Body of pancreas (tissue), 4 donors: ENCODE measurements at regions not wholly inside any gene's neighbourhood (a gene's known extent, or its start where the extent isn't known, plus 50 kb on each side); places are given as distances from the start of the nearest gene placed in this dataset.

ENCODE experiments used
- ATAC-seq: fragments of 150-250 bp; one replicate; pipeline ENCODE4 v1.9.1; 2016
- DNase-seq, 4 donors: peaks; one replicate each; pipeline ENCODE4 v3.0.0-alpha.2; 2019
- H3K27ac ChIP-seq, 4 donors: fragments of 200-600 bp; sonication (generic); 1 replicate in 3 of 4; 2 replicates in 1 of 4; pipeline versions ENCODE4 v1.5.1 to v1.6.1; 2016 to 2019; ENCODE audit warnings: mild to moderate bottlenecking in 1 of 4, mixed read lengths in 1 of 4, moderate library complexity in 1 of 4
- H3K27me3 ChIP-seq, 2 donors: fragments of 200-600 bp; sonication (generic); one replicate each; pipeline ENCODE4 v1.6.0; 2016; ENCODE audit warnings: mild to moderate bottlenecking in 1 of 2
- H3K36me3 ChIP-seq, 2 donors: fragments of 200-600 bp; sonication (generic); replicated peaks in 1 of 2; 2 replicates each; pipeline ENCODE4 v1.5.1; 2016; ENCODE audit warnings: low read depth in 2 of 2; ENCODE audit not compliant: insufficient read depth in 1 of 2
- H3K4me1 ChIP-seq: fragments of 200-600 bp; sonication (generic); one replicate; pipeline ENCODE4 v1.6.0; 2016
- H3K4me3 ChIP-seq, 2 donors: fragments of 200-600 bp; sonication (generic); 1 replicate in 1 of 2; 2 replicates in 1 of 2; pipeline ENCODE4 v1.5.1; 2016 to 2019
- H3K9me3 ChIP-seq, 3 donors: fragments of 200-600 bp; sonication (generic); 1 replicate in 2 of 3; 2 replicates in 1 of 3; pipeline ENCODE4 v1.5.1; 2016
- CTCF ChIP-seq, 7 experiments: fragments of 450-650 bp in 4 of 7; fragments of 200-600 bp in 3 of 7; sonication (generic) in 3 of 7; IDR thresholded peaks; one replicate each; pipeline ENCODE4 v1.5.1; 2016 to 2019; ENCODE audit warnings: antibody characterized with exemption in 7 of 7
- POLR2A ChIP-seq, 3 donors: fragments of 450-650 bp; IDR thresholded peaks; one replicate each; pipeline ENCODE4 v1.6.1; 2016; ENCODE audit warnings: antibody characterized with exemption in 3 of 3, mild to moderate bottlenecking in 2 of 3
- WGBS, 2 donors: methylation state at CpG; one replicate each; pipeline ENCODE4 v1.1.5; 2017; 5-methylcytosine and 5-hydroxymethylcytosine counted together
- intact Hi-C: fragments of 100-400 bp; cut with DNase I; formaldehyde crosslinking; loops from one replicate; pipeline ENCODE4 v1.15.1; 2023

- TF ChIP-seq CTCF (IDR thresholded peaks at IDR 0.05) = no peak
- no peak for TF ChIP-seq POLR2A (IDR thresholded peaks at IDR 0.05)
- no peak for ATAC-seq
Observed at GRCh38 chr3:46123646-46124045, 84.5 kb downstream of the CCR1 start.

GRCh38 chr3:46122091-46122490, 86.0 kb downstream of the CCR1 start:
- no peak for DNase-seq
- no peaks in the 10 kb centered on the region for H3K9me3 ChIP-seq
- H3K4me1 ChIP-seq = no peaks in the 10 kb centered on the region
- TF ChIP-seq CTCF (IDR thresholded peaks at IDR 0.05) (no peak), POLR2A (IDR thresholded peaks at IDR 0.05) (no peak)
- H3K4me3 ChIP-seq = no peak overlapping the region
- 55 to 60% methylated on average over 2 of the region's 2 CpGs for WGBS, 2 donors
- no peak for ATAC-seq
- no peaks in the 10 kb centered on the region for H3K27me3 ChIP-seq
- H3K27ac ChIP-seq = no peak overlapping the region
- H3K36me3 ChIP-seq = no peaks in the 10 kb centered on the region
- intact Hi-C loops = no loop called here

More at GRCh38 chr3:46123646-46124045, 84.5 kb downstream of the CCR1 start:
- Histone ChIP-seq H3K4me1 (no peaks in the 10 kb centered on the region), H3K27ac (no peak overlapping the region), H3K36me3 (no peaks in the 10 kb centered on the region), H3K9me3 (no peaks in the 10 kb centered on the region), H3K4me3 (no peak overlapping the region), H3K27me3 (no peaks in the 10 kb centered on the region)
- intact Hi-C loops = no loop called here
- 81 to 91% methylated on average over 3 of the region's 3 CpGs for WGBS, 2 donors
- no peak for DNase-seq

- intact Hi-C loops = no loop called here
- DNase-seq = no peak
- H3K9me3 ChIP-seq = no peaks in the 10 kb centered on the region
- no peaks in the 10 kb centered on the region for H3K4me1 ChIP-seq
- no peaks in the 10 kb centered on the region for H3K36me3 ChIP-seq
- ATAC-seq = no peak
- H3K27me3 ChIP-seq = no peaks in the 10 kb centered on the region
- WGBS, 2 donors = 11 to 35% methylated on average over 1 of the region's 1 CpG
- no peak overlapping the region for H3K27ac ChIP-seq
- no peak overlapping the region for H3K4me3 ChIP-seq
- TF ChIP-seq POLR2A (IDR thresholded peaks at IDR 0.05) (no peak), CTCF (IDR thresholded peaks at IDR 0.05) (no peak)
Observed at GRCh38 chr3:46120983-46121382, 87.1 kb downstream of the CCR1 start.

GRCh38 chr3:46119709-46120498, 88.2 kb downstream of the CCR1 start:
- H3K9me3 ChIP-seq = no peaks in the 10 kb centered on the region
- ATAC-seq (no peak), DNase-seq (no peak)
- no peaks in the 10 kb centered on the region for H3K27me3 ChIP-seq
- no peak overlapping the region for H3K4me3 ChIP-seq
- 52 to 54% methylated on average over 4 of the region's 4 CpGs for WGBS, 2 donors
- TF ChIP-seq CTCF (IDR thresholded peaks at IDR 0.05) = no peak
- no peak for TF ChIP-seq POLR2A (IDR thresholded peaks at IDR 0.05)
- intact Hi-C loops = no loop called here
- H3K4me1 ChIP-seq = no peaks in the 10 kb centered on the region
- H3K27ac ChIP-seq = no peak overlapping the region
- no peaks in the 10 kb centered on the region for H3K36me3 ChIP-seq

- Histone ChIP-seq H3K4me3 (no peak overlapping the region), H3K27me3 (no peaks in the 10 kb centered on the region), H3K36me3 (no peaks in the 10 kb centered on the region), H3K9me3 (no peaks in the 10 kb centered on the region), H3K4me1 (no peaks in the 10 kb centered on the region), H3K27ac (no peak overlapping the region)
- intact Hi-C loops = no loop called here
- no peak for ATAC-seq
- DNase-seq = no peak
- TF ChIP-seq POLR2A (IDR thresholded peaks at IDR 0.05) = no peak
- TF ChIP-seq CTCF (IDR thresholded peaks at IDR 0.05) = no peak
- 69 to 83% methylated on average over 3 of the region's 3 CpGs for WGBS, 2 donors
Observed at GRCh38 chr3:46119253-46119652, 88.9 kb downstream of the CCR1 start.
